ENCODE measurements at regions not wholly inside any gene's neighbourhood (a gene's known extent, or its start where the extent isn't known, plus 50 kb on each side); places are given as distances from the start of the nearest gene placed in this dataset.

- 79% methylated on average over 3 of the region's 3 CpGs for WGBS
Measured at GRCh38 chr5:76021936-76022584, 61.1 kb upstream of the SV2C start.

DNA sequence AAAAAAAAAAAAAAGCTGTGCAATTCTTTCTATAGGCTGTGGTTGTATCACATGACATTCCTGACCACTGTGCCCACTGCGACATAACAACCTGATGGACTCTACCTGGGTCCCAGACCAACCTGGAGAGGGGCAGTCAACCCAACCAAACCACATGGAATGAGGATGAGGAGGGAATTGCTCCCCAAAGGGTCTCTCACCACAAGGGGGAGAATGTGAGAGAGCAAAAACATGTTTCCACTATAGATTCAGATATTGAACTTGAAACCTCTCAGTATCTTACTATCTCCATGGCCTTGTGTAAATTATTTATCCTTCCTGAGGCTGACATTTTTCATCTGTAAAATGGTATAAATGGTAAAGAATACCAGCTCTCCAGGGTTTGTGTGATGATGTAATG is 66.9 kb upstream of the SV2C start:
- no peak overlapping the region for H3K4me3 ChIP-seq
- H3K27ac ChIP-seq = no peak overlapping the region
- TF ChIP-seq CTCF (IDR thresholded peaks at IDR 0.05) (no peak), POLR2AphosphoS5 (IDR thresholded peaks at IDR 0.05) (no peak), POLR2A (IDR thresholded peaks at IDR 0.05) (no peak)
- DNase-seq (ENCODE audit: low spot score) = no peak
- H3K27me3 ChIP-seq (replicated peaks; ENCODE audit: insufficient read depth) = no peaks in the 10 kb centered on the region
- H3K36me3 ChIP-seq = no peaks in the 10 kb centered on the region
- intact Hi-C loops (cut with DNase I) = no loop called here
- H3K9me3 ChIP-seq = no peaks in the 10 kb centered on the region
- 91% methylated on average over 1 of the region's 1 CpG for WGBS
- H3K4me1 ChIP-seq (replicated peaks) = no peaks in the 10 kb centered on the region

More at GRCh38 chr5:76021936-76022584, 61.1 kb upstream of the SV2C start:
- DNase-seq (ENCODE audit: low spot score) = no peak
- intact Hi-C loops (cut with DNase I) = no loop called here
- H3K4me3 ChIP-seq = no peak overlapping the region
- no peaks in the 10 kb centered on the region for H3K9me3 ChIP-seq
- no peak overlapping the region for H3K27ac ChIP-seq
- H3K36me3 ChIP-seq = no peaks in the 10 kb centered on the region
- H3K27me3 ChIP-seq (replicated peaks; ENCODE audit: insufficient read depth) = no peaks in the 10 kb centered on the region
- no peaks in the 10 kb centered on the region for H3K4me1 ChIP-seq (replicated peaks)
- TF ChIP-seq POLR2AphosphoS5 (IDR thresholded peaks at IDR 0.05) (no peak), POLR2A (IDR thresholded peaks at IDR 0.05) (no peak), CTCF (IDR thresholded peaks at IDR 0.05) (no peak)

GRCh38 chr5:76014005-76014404 is 69.2 kb upstream of the SV2C start:
- TF ChIP-seq POLR2AphosphoS5 (IDR thresholded peaks at IDR 0.05) (no peak), POLR2A (IDR thresholded peaks at IDR 0.05) (no peak), CTCF (IDR thresholded peaks at IDR 0.05) (no peak)
- no peak overlapping the region for H3K27ac ChIP-seq
- no peaks in the 10 kb centered on the region for H3K4me1 ChIP-seq (replicated peaks)
- no peak for DNase-seq (ENCODE audit: low spot score)
- intact Hi-C loops (cut with DNase I) = no loop called here
- H3K27me3 ChIP-seq (replicated peaks; ENCODE audit: insufficient read depth) = no peaks in the 10 kb centered on the region
- no peak overlapping the region for H3K4me3 ChIP-seq
- no peaks in the 10 kb centered on the region for H3K36me3 ChIP-seq
- H3K9me3 ChIP-seq = no peaks in the 10 kb centered on the region

DNA sequence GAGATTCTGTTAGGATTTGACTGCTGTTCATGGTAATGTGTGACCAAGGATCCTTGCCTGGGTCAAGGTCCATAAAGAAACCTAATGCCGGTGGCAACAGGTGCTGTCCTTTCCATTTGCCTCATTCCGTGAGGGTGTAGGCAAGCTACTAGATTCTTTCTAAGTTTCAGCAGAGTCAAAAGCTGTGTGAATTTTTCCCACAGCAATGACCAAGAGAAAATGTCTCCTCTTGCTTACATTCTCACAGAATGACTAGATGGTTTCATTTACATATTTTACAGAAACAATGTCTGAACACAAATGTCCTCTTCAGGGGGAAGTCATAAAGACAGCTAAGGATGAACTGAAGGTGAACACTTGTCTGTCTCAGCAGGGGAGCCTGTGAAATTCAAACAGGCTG is 75.3 kb upstream of the SV2C start:
- no peak for DNase-seq (ENCODE audit: low spot score)
- H3K27ac ChIP-seq = no peak overlapping the region
- no peaks in the 10 kb centered on the region for H3K4me1 ChIP-seq (replicated peaks)
- no peak overlapping the region for H3K4me3 ChIP-seq
- WGBS = 68% methylated on average over 2 of the region's 2 CpGs
- intact Hi-C loops (cut with DNase I) = no loop called here
- TF ChIP-seq CTCF (IDR thresholded peaks at IDR 0.05) (no peak), POLR2A (IDR thresholded peaks at IDR 0.05) (no peak), POLR2AphosphoS5 (IDR thresholded peaks at IDR 0.05) (no peak)
- no peaks in the 10 kb centered on the region for H3K9me3 ChIP-seq
- H3K36me3 ChIP-seq = no peaks in the 10 kb centered on the region
- H3K27me3 ChIP-seq (replicated peaks; ENCODE audit: insufficient read depth) = no peaks in the 10 kb centered on the region

DNA sequence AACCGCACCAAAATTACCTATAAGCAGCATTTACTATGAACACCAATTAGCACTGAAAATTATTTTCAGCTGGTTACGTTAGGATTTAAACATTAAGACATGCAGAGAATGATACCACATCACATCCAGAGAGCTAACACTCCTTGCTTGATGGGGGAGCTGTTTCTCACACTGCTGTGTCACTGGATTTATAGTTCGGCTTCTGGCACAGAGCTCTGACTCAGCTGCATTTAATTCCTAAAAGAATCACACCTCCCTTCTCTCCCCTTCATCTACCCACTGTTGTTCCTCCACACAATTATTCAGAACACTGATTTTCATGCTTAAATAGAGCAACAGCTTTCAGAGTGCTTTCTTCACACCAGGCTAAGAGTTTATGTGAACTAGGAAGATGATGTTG is 82.6 kb upstream of the SV2C start:
- WGBS = 85% methylated on average over 3 of the region's 3 CpGs
- Histone ChIP-seq H3K9me3 (no peaks in the 10 kb centered on the region), H3K4me3 (no peak overlapping the region), H3K27me3 (replicated peaks; ENCODE audit: insufficient read depth) (no peaks in the 10 kb centered on the region), H3K4me1 (replicated peaks) (no peaks in the 10 kb centered on the region), H3K36me3 (no peaks in the 10 kb centered on the region), H3K27ac (no peak overlapping the region)
- no peak for DNase-seq (ENCODE audit: low spot score)
- intact Hi-C loops (cut with DNase I) = no loop called here
- TF ChIP-seq CTCF (IDR thresholded peaks at IDR 0.05) = no peak
- no peak for TF ChIP-seq POLR2AphosphoS5 (IDR thresholded peaks at IDR 0.05)
- no peak for TF ChIP-seq POLR2A (IDR thresholded peaks at IDR 0.05)
